HCT116 (cell line): ENCODE measurements at regions not wholly inside any gene's neighbourhood (a gene's known extent, or its start where the extent isn't known, plus 50 kb on each side); places are given as distances from the start of the nearest gene placed in this dataset.

Experiments
- ATAC-seq: fragments of 200-7000 bp; cut with Tn5 transposase; 2 replicates; pipeline ENCODE4 v1.9.1; 2020; ENCODE audit warnings: mild to moderate bottlenecking, moderate library complexity
- BruUV-seq: library from RNA; stranded (reverse); fragments of 400-500 nt; replicated peaks from 2 replicates; lab custom pipeline; 2021; lab: Mats Ljungman, UMichigan
- CTCF ChIA-PET: fragments of 300-600 bp; sonication (Branson Sonifier 250); formaldehyde crosslinking; loops from one replicate; lab custom pipeline; 2021; ENCODE audit warnings: antibody characterized with exemption; lab: Charles Lee
- POLR2A ChIA-PET: fragments of 300-600, 350-600 bp; sonication (Branson Sonifier 250); formaldehyde crosslinking; loops from one replicate; lab custom pipeline; 2021; ENCODE audit warnings: antibody characterized with exemption; lab: Charles Lee
- RAD21 ChIA-PET, 2 experiments: fragments of 300-600 bp; sonication (Branson Sonifier 250); formaldehyde crosslinking; loops; one replicate each; lab custom pipeline; 2023; ENCODE audit warnings: low total read pairs in 2 of 2; ENCODE audit not compliant: uncharacterized antibody in 2 of 2, unreplicated experiment in 2 of 2, low non-redundant PET in 1 of 2; lab: Charles Lee
- DNase-seq: peaks from one replicate; pipeline ENCODE4 v3.0.0-alpha.2; 2010; ENCODE audit warnings: low read depth, low spot score
- H2AFZ ChIP-seq: fragments of 200-600 bp; shearing (Covaris generic), sonication (generic); 2 replicates; pipeline ENCODE4 v1.6.1; 2017; ENCODE audit warnings: low read depth, mixed run types, mixed read lengths, antibody characterized with exemption, low read length; ENCODE audit not compliant: poor library complexity, severe bottlenecking
- H3K27ac ChIP-seq: 2 replicates; pipeline ENCODE4 v1.5.1; 2012; ENCODE audit warnings: low read depth, low read length
- H3K27me3 ChIP-seq: fragments of 200-600 bp; sonication (generic); 2 replicates; pipeline ENCODE4 v1.6.1; 2016; ENCODE audit warnings: mixed run types, low read length, mixed read lengths; ENCODE audit not compliant: insufficient read depth
- H3K36me3 ChIP-seq, 2 experiments: fragments of 200-500 bp in 1 of 2; fragments of 200-600 bp in 1 of 2; sonication (Bioruptor generic) in 1 of 2; sonication (generic) in 1 of 2; 2 replicates each; pipeline versions ENCODE4 v1.5.1 to v1.6.1; 2014 to 2016; ENCODE audit warnings: low read length in 2 of 2, inconsistent platforms in 1 of 2, mixed read lengths in 1 of 2, mixed run types in 1 of 2; ENCODE audit not compliant: insufficient read depth in 2 of 2, control insufficient read depth in 1 of 2
- H3K4me1 ChIP-seq, 2 experiments: fragments of 200-600 bp in 1 of 2; sonication (generic) in 1 of 2; 2 replicates each; pipeline versions ENCODE4 v1.5.1 to v1.6.1; 2012 to 2017; ENCODE audit warnings: low read length in 2 of 2, inconsistent platforms in 1 of 2, mild to moderate bottlenecking in 1 of 2, mixed read lengths in 1 of 2, mixed run types in 1 of 2, moderate library complexity in 1 of 2; ENCODE audit not compliant: insufficient read depth in 2 of 2, control insufficient read depth in 1 of 2
- H3K4me2 ChIP-seq: fragments of 200-600 bp; sonication (generic); 2 replicates; pipeline ENCODE4 v1.6.1; 2017; ENCODE audit warnings: mixed run types, low read length, mixed read lengths
- H3K4me3 ChIP-seq, 2 experiments: fragments of 200-600 bp in 1 of 2; sonication (generic) in 1 of 2; replicated peaks in 1 of 2; 2 replicates each; pipeline ENCODE4 v1.5.1; 2011 to 2016; ENCODE audit warnings: low read length in 2 of 2, control low read depth in 1 of 2, low read depth in 1 of 2, mild to moderate bottlenecking in 1 of 2, mixed read lengths in 1 of 2, mixed run types in 1 of 2
- H3K79me2 ChIP-seq: fragments of 200-600 bp; sonication (generic); 2 replicates; pipeline ENCODE4 v1.6.1; 2017; ENCODE audit warnings: mild to moderate bottlenecking, mixed run types, low read length, moderate library complexity, mixed read lengths; ENCODE audit not compliant: insufficient read depth
- H3K9ac ChIP-seq: fragments of 200-600 bp; sonication (generic); 2 replicates; pipeline ENCODE4 v1.6.1; 2016; ENCODE audit warnings: low read length, mixed read lengths
- H3K9me2 ChIP-seq: fragments of 200-600 bp; sonication (generic), shearing (Covaris generic); 2 replicates; pipeline ENCODE4 v1.6.1; 2017; ENCODE audit warnings: mixed run types, mild to moderate bottlenecking, moderate library complexity; ENCODE audit not compliant: insufficient read depth
- H3K9me3 ChIP-seq, 2 experiments: fragments of 200-500 bp in 1 of 2; fragments of 200-600 bp in 1 of 2; sonication (Bioruptor generic) in 1 of 2; sonication (generic) in 1 of 2; 2 replicates each; pipeline ENCODE4 v1.6.1; 2014 to 2017; ENCODE audit warnings: low read length in 2 of 2, mixed read lengths in 2 of 2, inconsistent platforms in 1 of 2, low read depth in 1 of 2, mild to moderate bottlenecking in 1 of 2, mixed run types in 1 of 2, moderate library complexity in 1 of 2; ENCODE audit not compliant: control insufficient read depth in 1 of 2, insufficient read depth in 1 of 2
- H4K20me1 ChIP-seq: fragments of 200-600 bp; sonication (generic), shearing (Covaris generic); 2 replicates; pipeline ENCODE4 v1.6.1; 2017; ENCODE audit warnings: mixed run types, mild to moderate bottlenecking, moderate library complexity; ENCODE audit not compliant: insufficient read depth
- EGR1 ChIP-seq: IDR thresholded peaks from 2 replicates; pipeline ENCODE4 v1.6.1; 2012; ENCODE audit warnings: low read depth
- ELF1 ChIP-seq: IDR thresholded peaks from 2 replicates; pipeline ENCODE4 v1.6.1; 2012; ENCODE audit warnings: low read depth, borderline replicate concordance
- EZH2 ChIP-seq: fragments of 200-600 bp; sonication (generic); IDR thresholded peaks from 2 replicates; pipeline ENCODE4 v1.6.1; 2017; ENCODE audit warnings: antibody characterized with exemption, mixed run types
- EZH2phosphoT487 ChIP-seq: fragments of 200-600 bp; IDR thresholded peaks from 2 replicates; pipeline ENCODE4 v1.6.1; 2018; ENCODE audit warnings: antibody characterized with exemption, borderline replicate concordance
- POLR2A ChIP-seq: IDR thresholded peaks from 2 replicates; pipeline ENCODE4 v1.7.0; 2011; ENCODE audit warnings: borderline replicate concordance; ENCODE audit not compliant: insufficient read depth, insufficient read length; ENCODE audit errors: extremely low read depth
- POLR2AphosphoS5 ChIP-seq: IDR thresholded peaks from 2 replicates; pipeline ENCODE4 v1.6.1; 2011; ENCODE audit warnings: mild to moderate bottlenecking, low read depth, low read length, moderate library complexity
- RAD21 ChIP-seq: IDR thresholded peaks from 2 replicates; pipeline ENCODE4 v1.6.1; 2012; ENCODE audit warnings: low read depth, mild to moderate bottlenecking
- SIN3A ChIP-seq: IDR thresholded peaks from 2 replicates; pipeline ENCODE4 v1.6.1; 2012; ENCODE audit warnings: low read depth
- YY1 ChIP-seq: IDR thresholded peaks from 2 replicates; pipeline ENCODE4 v1.6.1; 2011; ENCODE audit warnings: low read length, low read depth, moderate library complexity, mild to moderate bottlenecking; ENCODE audit not compliant: insufficient replicate concordance; ENCODE audit errors: extremely low read depth
- ZFX ChIP-seq: fragments of 450-650 bp; IDR thresholded peaks from 2 replicates; pipeline ENCODE4 v1.6.1; 2017
- intact Hi-C: fragments of 100-400 bp; cut with micrococcal nuclease; formaldehyde crosslinking; loops from 2 replicates; pipeline ENCODE4 v1.10.0; 2022
- TF ChIP-seq, protein P1 (sequence below): IDR thresholded peaks from 2 replicates; pipeline ENCODE4 v1.6.1; 2012
- TF ChIP-seq, protein P2 (sequence below): IDR thresholded peaks from 2 replicates; pipeline ENCODE4 v1.6.1; 2011; ENCODE audit warnings: mild to moderate bottlenecking, low read length, moderate library complexity; ENCODE audit not compliant: insufficient replicate concordance; ENCODE audit errors: extremely low read depth
- TF ChIP-seq, protein P3 (sequence below): IDR thresholded peaks from 2 replicates; pipeline ENCODE4 v1.6.1; 2012; ENCODE audit warnings: low read depth

GRCh38 chr14:56862836-56863235 lies 52.6 kb upstream of the OTX2 start:
- TF ChIP-seq, protein P1, sequence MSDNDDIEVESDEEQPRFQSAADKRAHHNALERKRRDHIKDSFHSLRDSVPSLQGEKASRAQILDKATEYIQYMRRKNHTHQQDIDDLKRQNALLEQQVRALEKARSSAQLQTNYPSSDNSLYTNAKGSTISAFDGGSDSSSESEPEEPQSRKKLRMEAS = no peak
- no peak for TF ChIP-seq EZH2
- TF ChIP-seq POLR2A = no peak
- no peak for TF ChIP-seq RAD21
- TF ChIP-seq, protein P2, sequence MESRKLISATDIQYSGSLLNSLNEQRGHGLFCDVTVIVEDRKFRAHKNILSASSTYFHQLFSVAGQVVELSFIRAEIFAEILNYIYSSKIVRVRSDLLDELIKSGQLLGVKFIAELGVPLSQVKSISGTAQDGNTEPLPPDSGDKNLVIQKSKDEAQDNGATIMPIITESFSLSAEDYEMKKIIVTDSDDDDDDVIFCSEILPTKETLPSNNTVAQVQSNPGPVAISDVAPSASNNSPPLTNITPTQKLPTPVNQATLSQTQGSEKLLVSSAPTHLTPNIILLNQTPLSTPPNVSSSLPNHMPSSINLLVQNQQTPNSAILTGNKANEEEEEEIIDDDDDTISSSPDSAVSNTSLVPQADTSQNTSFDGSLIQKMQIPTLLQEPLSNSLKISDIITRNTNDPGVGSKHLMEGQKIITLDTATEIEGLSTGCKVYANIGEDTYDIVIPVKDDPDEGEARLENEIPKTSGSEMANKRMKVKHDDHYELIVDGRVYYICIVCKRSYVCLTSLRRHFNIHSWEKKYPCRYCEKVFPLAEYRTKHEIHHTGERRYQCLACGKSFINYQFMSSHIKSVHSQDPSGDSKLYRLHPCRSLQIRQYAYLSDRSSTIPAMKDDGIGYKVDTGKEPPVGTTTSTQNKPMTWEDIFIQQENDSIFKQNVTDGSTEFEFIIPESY = no peak
- TF ChIP-seq ELF1 = no peak
- no peaks in the 10 kb centered on the region for H4K20me1 ChIP-seq
- BruUV-seq = no TSS peak
- no peak overlapping the region for H3K4me3 ChIP-seq
- intact Hi-C loops = no loop called here
- no peaks in the 10 kb centered on the region for H3K79me2 ChIP-seq
- H3K9ac ChIP-seq = no peak overlapping the region
- CTCF ChIA-PET = interaction anchor here (1.5 kb wide), 1 partner anchor 12 kb away, joined by 5 read pairs; no protein-coding TSS in a partner anchor
- H2AFZ ChIP-seq = no peak overlapping the region
- H3K4me2 ChIP-seq = no peak overlapping the region
- no peak overlapping the region for H3K27ac ChIP-seq
- H3K9me2 ChIP-seq = no peaks in the 10 kb centered on the region
- no peak for ATAC-seq
- H3K9me3 ChIP-seq = no peaks in the 10 kb centered on the region
- peaks cover 39% of the 10 kb centered on the region for H3K27me3 ChIP-seq
- no peaks in the 10 kb centered on the region for H3K4me1 ChIP-seq
- POLR2A ChIA-PET = no interaction called here
- RAD21 ChIA-PET = no interaction called here
- no peaks in the 10 kb centered on the region for H3K36me3 ChIP-seq
- no peak for DNase-seq

GRCh38 chr14:56860441-56860840 lies 50.2 kb upstream of the OTX2 start:
- RAD21 ChIA-PET = no interaction called here
- Histone ChIP-seq H3K79me2 (no peaks in the 10 kb centered on the region), H3K4me2 (no peak overlapping the region), H3K4me3 (no peak overlapping the region), H3K9ac (no peak overlapping the region), H3K4me1 (no peaks in the 10 kb centered on the region), H3K36me3 (no peaks in the 10 kb centered on the region), H3K9me3 (no peaks in the 10 kb centered on the region), H4K20me1 (no peaks in the 10 kb centered on the region), H3K27ac (no peak overlapping the region), H3K9me2 (no peaks in the 10 kb centered on the region), H2AFZ (no peak overlapping the region), H3K27me3 (peaks cover 55% of the 10 kb centered on the region)
- intact Hi-C loops = no loop called here
- POLR2A ChIA-PET = no interaction called here
- DNase-seq (no peak), ATAC-seq (no peak)
- no TSS peak for BruUV-seq
- CTCF ChIA-PET = no interaction called here
- TF ChIP-seq SIN3A (no peak), POLR2A (no peak), POLR2AphosphoS5 (no peak), YY1 (no peak), ZFX (no peak), EZH2phosphoT487 (no peak), EGR1 (no peak)
- TF ChIP-seq, protein P3, sequence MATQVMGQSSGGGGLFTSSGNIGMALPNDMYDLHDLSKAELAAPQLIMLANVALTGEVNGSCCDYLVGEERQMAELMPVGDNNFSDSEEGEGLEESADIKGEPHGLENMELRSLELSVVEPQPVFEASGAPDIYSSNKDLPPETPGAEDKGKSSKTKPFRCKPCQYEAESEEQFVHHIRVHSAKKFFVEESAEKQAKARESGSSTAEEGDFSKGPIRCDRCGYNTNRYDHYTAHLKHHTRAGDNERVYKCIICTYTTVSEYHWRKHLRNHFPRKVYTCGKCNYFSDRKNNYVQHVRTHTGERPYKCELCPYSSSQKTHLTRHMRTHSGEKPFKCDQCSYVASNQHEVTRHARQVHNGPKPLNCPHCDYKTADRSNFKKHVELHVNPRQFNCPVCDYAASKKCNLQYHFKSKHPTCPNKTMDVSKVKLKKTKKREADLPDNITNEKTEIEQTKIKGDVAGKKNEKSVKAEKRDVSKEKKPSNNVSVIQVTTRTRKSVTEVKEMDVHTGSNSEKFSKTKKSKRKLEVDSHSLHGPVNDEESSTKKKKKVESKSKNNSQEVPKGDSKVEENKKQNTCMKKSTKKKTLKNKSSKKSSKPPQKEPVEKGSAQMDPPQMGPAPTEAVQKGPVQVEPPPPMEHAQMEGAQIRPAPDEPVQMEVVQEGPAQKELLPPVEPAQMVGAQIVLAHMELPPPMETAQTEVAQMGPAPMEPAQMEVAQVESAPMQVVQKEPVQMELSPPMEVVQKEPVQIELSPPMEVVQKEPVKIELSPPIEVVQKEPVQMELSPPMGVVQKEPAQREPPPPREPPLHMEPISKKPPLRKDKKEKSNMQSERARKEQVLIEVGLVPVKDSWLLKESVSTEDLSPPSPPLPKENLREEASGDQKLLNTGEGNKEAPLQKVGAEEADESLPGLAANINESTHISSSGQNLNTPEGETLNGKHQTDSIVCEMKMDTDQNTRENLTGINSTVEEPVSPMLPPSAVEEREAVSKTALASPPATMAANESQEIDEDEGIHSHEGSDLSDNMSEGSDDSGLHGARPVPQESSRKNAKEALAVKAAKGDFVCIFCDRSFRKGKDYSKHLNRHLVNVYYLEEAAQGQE = no peak
- TF ChIP-seq, protein P2 = no peak
